Activated CD4-positive, alpha-beta T cell treated with anti-CD3 and anti-CD28 coated beads for 36 hours (primary cell): ENCODE measurements at regions not wholly inside any gene's neighbourhood (a gene's known extent, or its start where the extent isn't known, plus 50 kb on each side); places are given as distances from the start of the nearest gene placed in this dataset.
"Not testable (repeated sequence)": the region's sequence is repeated elsewhere in the genome, so short reads cannot be mapped to it uniquely, and the experiment has no call there.

ENCODE experiments used
- ATAC-seq: fragments of 200-7000 bp; cut with Tn5 transposase; one replicate; pipeline ENCODE4 v1.10.0; 2021; ENCODE audit warnings: mild to moderate bottlenecking, moderate library complexity
- CTCF ChIA-PET: fragments of 350-600 bp; sonication (Branson Sonifier 250); formaldehyde crosslinking; loops from one replicate; lab custom pipeline; 2021; ENCODE audit warnings: antibody characterized with exemption; lab: Charles Lee
- POLR2A ChIA-PET: fragments of 350-600 bp; sonication (Branson Sonifier 250); formaldehyde crosslinking; loops from one replicate; lab custom pipeline; 2021; ENCODE audit warnings: antibody characterized with exemption, inconsistent platforms; lab: Charles Lee
- DNase-seq: peaks from one replicate; pipeline ENCODE4 v3.0.0-alpha.2; 2020
- H3K27ac Mint-ChIP-seq: one replicate; pipeline ENCODE4 v1.8.0; 2021; ENCODE audit warnings: mixed read lengths
- H3K27me3 Mint-ChIP-seq: one replicate; pipeline ENCODE4 v1.8.0; 2021; ENCODE audit warnings: mixed read lengths
- H3K36me3 Mint-ChIP-seq: one replicate; pipeline ENCODE4 v1.8.0; 2021; ENCODE audit warnings: low read depth, mixed read lengths
- H3K4me1 Mint-ChIP-seq: one replicate; pipeline ENCODE4 v1.8.0; 2021; ENCODE audit warnings: mixed read lengths
- H3K4me3 Mint-ChIP-seq: one replicate; pipeline ENCODE4 v1.8.0; 2021; ENCODE audit warnings: mild to moderate bottlenecking, moderate library complexity, mixed read lengths
- H3K9me3 Mint-ChIP-seq: one replicate; pipeline ENCODE4 v1.8.0; 2021; ENCODE audit warnings: low read depth, mixed read lengths
- intact Hi-C, 2 experiments: fragments of 100-400 bp; cut with DNase I in 1 of 2; cut with micrococcal nuclease in 1 of 2; formaldehyde crosslinking; loops; one replicate each; pipeline versions ENCODE4 v1.14.2 to v1.15.1; 2022 to 2024; cut with DNase I, micrococcal nuclease

- Mint-ChIP-seq H3K36me3 (no peaks in the 10 kb centered on the region), H3K27me3 (no peaks in the 10 kb centered on the region), H3K27ac (no peak overlapping the region), H3K4me3 (no peak overlapping the region), H3K4me1 (no peaks in the 10 kb centered on the region), H3K9me3 (peaks cover 10% of the 10 kb centered on the region)
- intact Hi-C loops = no loop called here
- no peak for DNase-seq
- POLR2A ChIA-PET = no interaction called here
- ATAC-seq = no peak
- CTCF ChIA-PET = no interaction called here
Measured at GRCh38 chr15:24856397-24857390, 98.1 kb upstream of the SNRPN start.

- H3K27me3 Mint-ChIP-seq = no peaks in the 10 kb centered on the region
- DNase-seq (no peak), ATAC-seq (no peak)
- no peaks in the 10 kb centered on the region for H3K36me3 Mint-ChIP-seq
- ChIA-PET POLR2A (no interaction called here), CTCF (no interaction called here)
- no peak overlapping the region for H3K4me3 Mint-ChIP-seq
- no peaks in the 10 kb centered on the region for H3K4me1 Mint-ChIP-seq
- H3K9me3 Mint-ChIP-seq = peaks cover 8% of the 10 kb centered on the region
- no peak overlapping the region for H3K27ac Mint-ChIP-seq
- intact Hi-C loops = no loop called here
Measured at GRCh38 chr15:24857763-24858162, 97.0 kb upstream of the SNRPN start.

GRCh38 chr15:24858183-24858582 is 96.6 kb upstream of the SNRPN start:
- POLR2A ChIA-PET, ATAC-seq, H3K4me3 Mint-ChIP-seq, H3K27ac Mint-ChIP-seq, H3K4me1 Mint-ChIP-seq, H3K27me3 Mint-ChIP-seq, DNase-seq, intact Hi-C loops, H3K9me3 Mint-ChIP-seq, H3K36me3 Mint-ChIP-seq, CTCF ChIA-PET: not testable (repeated sequence)

- Mint-ChIP-seq H3K36me3 (no peaks in the 10 kb centered on the region), H3K27ac (no peak overlapping the region), H3K27me3 (no peaks in the 10 kb centered on the region), H3K4me3 (no peak overlapping the region), H3K9me3 (peaks cover 8% of the 10 kb centered on the region), H3K4me1 (no peaks in the 10 kb centered on the region)
- POLR2A ChIA-PET = no interaction called here
- CTCF ChIA-PET = no interaction called here
- no peak for ATAC-seq
- DNase-seq = no peak
- intact Hi-C loops = no loop called here
Measured at GRCh38 chr15:24858737-24859601, 95.8 kb upstream of the SNRPN start.

GRCh38 chr15:24861014-24861690 is 93.6 kb upstream of the SNRPN start:
- CTCF ChIA-PET = no interaction called here
- intact Hi-C loops = no loop called here

GRCh38 chr15:24862726-24863521 is 91.9 kb upstream of the SNRPN start:
- Mint-ChIP-seq H3K27me3 (no peaks in the 10 kb centered on the region), H3K27ac (no peak overlapping the region), H3K4me3 (no peak overlapping the region), H3K4me1 (no peaks in the 10 kb centered on the region), H3K9me3 (peaks cover 13% of the 10 kb centered on the region), H3K36me3 (no peaks in the 10 kb centered on the region)
- no peak for ATAC-seq
- no peak for DNase-seq
- ChIA-PET CTCF (no interaction called here), POLR2A (no interaction called here)
- intact Hi-C loops = no loop called here

More at GRCh38 chr15:24861014-24861690, 93.6 kb upstream of the SNRPN start:
- H3K4me3 Mint-ChIP-seq = no peak overlapping the region
- H3K36me3 Mint-ChIP-seq = no peaks in the 10 kb centered on the region
- DNase-seq = no peak
- POLR2A ChIA-PET = no interaction called here
- H3K27ac Mint-ChIP-seq = no peak overlapping the region
- H3K9me3 Mint-ChIP-seq = peaks cover 11% of the 10 kb centered on the region
- no peaks in the 10 kb centered on the region for H3K4me1 Mint-ChIP-seq
- no peak for ATAC-seq
- H3K27me3 Mint-ChIP-seq = no peaks in the 10 kb centered on the region

- no peaks in the 10 kb centered on the region for H3K36me3 Mint-ChIP-seq
- H3K9me3 Mint-ChIP-seq = peaks cover 10% of the 10 kb centered on the region
- CTCF ChIA-PET = no interaction called here
- intact Hi-C loops = no loop called here
- H3K27ac Mint-ChIP-seq = no peak overlapping the region
- no peak for ATAC-seq
- H3K4me1 Mint-ChIP-seq = no peaks in the 10 kb centered on the region
- no peaks in the 10 kb centered on the region for H3K27me3 Mint-ChIP-seq
- no peak for DNase-seq
- POLR2A ChIA-PET = no interaction called here
- no peak overlapping the region for H3K4me3 Mint-ChIP-seq
Measured at GRCh38 chr15:24865303-24865702, 89.5 kb upstream of the SNRPN start.

GRCh38 chr15:24877174-24877573 is 77.6 kb upstream of the SNRPN start:
- DNase-seq (no peak), ATAC-seq (no peak)
- Mint-ChIP-seq H3K36me3 (peaks cover 2% of the 10 kb centered on the region), H3K27me3 (peaks cover 2% of the 10 kb centered on the region), H3K9me3 (peaks cover 18% of the 10 kb centered on the region), H3K4me3 (no peak overlapping the region), H3K27ac (no peak overlapping the region), H3K4me1 (no peaks in the 10 kb centered on the region)
- POLR2A ChIA-PET = no interaction called here
- intact Hi-C loops = loop anchor here in 1 of 2 experiments (10.0 kb wide), 2 partner anchors 52 to 378 kb away; no protein-coding TSS in a partner anchor
- CTCF ChIA-PET = interaction anchor here (0.8 kb wide), 1 partner anchor 1015 kb away, joined by 3 read pairs; no protein-coding TSS in a partner anchor

- no peak overlapping the region for H3K27ac Mint-ChIP-seq
- DNase-seq (peak; percentile 14), ATAC-seq (no peak)
- H3K36me3 Mint-ChIP-seq = peaks cover 2% of the 10 kb centered on the region
- H3K4me1 Mint-ChIP-seq = no peaks in the 10 kb centered on the region
- intact Hi-C loops = loop anchor here in 1 of 2 experiments (10.0 kb wide), 2 partner anchors 53 to 377 kb away; no protein-coding TSS in a partner anchor
- peaks cover 15% of the 10 kb centered on the region for H3K9me3 Mint-ChIP-seq
- CTCF ChIA-PET = no interaction called here
- peaks cover 2% of the 10 kb centered on the region for H3K27me3 Mint-ChIP-seq
- POLR2A ChIA-PET = no interaction called here
- no peak overlapping the region for H3K4me3 Mint-ChIP-seq
Measured at GRCh38 chr15:24878153-24878552, 76.6 kb upstream of the SNRPN start.

- ATAC-seq = no peak
- intact Hi-C loops = loop anchor here in 1 of 2 experiments (10.0 kb wide), 2 partner anchors 55 to 375 kb away; no protein-coding TSS in a partner anchor
- ChIA-PET POLR2A (no interaction called here), CTCF (interaction anchor here (0.6 kb wide), 1 partner anchor 143 kb away, joined by 3 read pairs; no protein-coding TSS in a partner anchor)
- peaks cover 12% of the 10 kb centered on the region for H3K9me3 Mint-ChIP-seq
- peaks cover 2% of the 10 kb centered on the region for H3K36me3 Mint-ChIP-seq
- H3K27ac Mint-ChIP-seq = no peak overlapping the region
- no peaks in the 10 kb centered on the region for H3K4me1 Mint-ChIP-seq
- peaks cover 2% of the 10 kb centered on the region for H3K27me3 Mint-ChIP-seq
- H3K4me3 Mint-ChIP-seq = no peak overlapping the region
- no peak for DNase-seq
Measured at GRCh38 chr15:24879492-24879891, 75.3 kb upstream of the SNRPN start.
